Neural cell (in vitro differentiated cells): ENCODE measurements at regions not wholly inside any gene's neighbourhood (a gene's known extent, or its start where the extent isn't known, plus 50 kb on each side); places are given as distances from the start of the nearest gene placed in this dataset.
"Not testable (repeated sequence)": the region's sequence is repeated elsewhere in the genome, so short reads cannot be mapped to it uniquely, and the experiment has no call there.

Experiments
- RAD21 ChIP-seq: fragments of 450-650 bp; conservative IDR thresholded peaks from 2 replicates; pipeline ENCODE4 v1.6.1; 2014; ENCODE audit warnings: antibody characterized with exemption, mild to moderate bottlenecking, moderate library complexity
- TF ChIP-seq, protein P1 (sequence below): fragments of 450-650 bp; IDR thresholded peaks from 2 replicates; pipeline ENCODE4 v1.5.1; 2014; ENCODE audit warnings: antibody characterized with exemption, mild to moderate bottlenecking, moderate library complexity; ENCODE audit not compliant: poor library complexity, severe bottlenecking

DNA sequence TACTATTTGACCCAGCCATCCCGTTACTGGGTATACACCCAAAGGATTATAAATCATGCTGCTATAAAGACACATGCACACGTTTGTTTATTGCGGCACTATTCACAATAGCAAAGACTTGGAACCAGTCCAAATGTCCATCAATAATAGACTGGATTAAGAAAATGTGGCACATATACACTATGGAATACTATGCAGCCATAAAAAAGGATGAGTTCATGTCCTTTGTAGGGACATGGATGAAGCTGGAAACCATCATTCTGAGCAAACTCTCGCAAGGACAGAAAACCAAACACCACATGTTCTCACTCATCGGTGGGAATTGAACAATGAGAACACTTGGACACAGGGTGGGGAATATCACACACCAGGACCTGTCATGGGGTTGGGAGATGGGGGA, 56.7 kb upstream of the SELENOP start:
- TF ChIP-seq, protein P1, sequence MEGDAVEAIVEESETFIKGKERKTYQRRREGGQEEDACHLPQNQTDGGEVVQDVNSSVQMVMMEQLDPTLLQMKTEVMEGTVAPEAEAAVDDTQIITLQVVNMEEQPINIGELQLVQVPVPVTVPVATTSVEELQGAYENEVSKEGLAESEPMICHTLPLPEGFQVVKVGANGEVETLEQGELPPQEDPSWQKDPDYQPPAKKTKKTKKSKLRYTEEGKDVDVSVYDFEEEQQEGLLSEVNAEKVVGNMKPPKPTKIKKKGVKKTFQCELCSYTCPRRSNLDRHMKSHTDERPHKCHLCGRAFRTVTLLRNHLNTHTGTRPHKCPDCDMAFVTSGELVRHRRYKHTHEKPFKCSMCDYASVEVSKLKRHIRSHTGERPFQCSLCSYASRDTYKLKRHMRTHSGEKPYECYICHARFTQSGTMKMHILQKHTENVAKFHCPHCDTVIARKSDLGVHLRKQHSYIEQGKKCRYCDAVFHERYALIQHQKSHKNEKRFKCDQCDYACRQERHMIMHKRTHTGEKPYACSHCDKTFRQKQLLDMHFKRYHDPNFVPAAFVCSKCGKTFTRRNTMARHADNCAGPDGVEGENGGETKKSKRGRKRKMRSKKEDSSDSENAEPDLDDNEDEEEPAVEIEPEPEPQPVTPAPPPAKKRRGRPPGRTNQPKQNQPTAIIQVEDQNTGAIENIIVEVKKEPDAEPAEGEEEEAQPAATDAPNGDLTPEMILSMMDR = not testable (repeated sequence)
- not testable (repeated sequence) for TF ChIP-seq RAD21
